GM12892 (cell line): ENCODE measurements at regions not wholly inside any gene's neighbourhood (a gene's known extent, or its start where the extent isn't known, plus 50 kb on each side); places are given as distances from the start of the nearest gene placed in this dataset.

Experiments
- POLR2A ChIP-seq: IDR thresholded peaks from 2 replicates; pipeline ENCODE4 v1.6.1; 2011; ENCODE audit warnings: low read depth, low read length, control low read depth
- POLR2AphosphoS5 ChIP-seq: IDR thresholded peaks from 2 replicates; pipeline ENCODE4 v1.6.1; 2011; ENCODE audit warnings: low read depth, low read length, control low read depth

GRCh38 chr13:30091691-30092090 is 215.7 kb downstream of the KATNAL1 start:
- TF ChIP-seq POLR2A (no peak), POLR2AphosphoS5 (no peak)
